T-helper 1 cell treated with Interleukin-12 subunit alpha and Interleukin-12 subunit beta and Interleukin-4 antibody, amounts not matched to agents 30 μg/mL and 1 μg/mL, for 36 hours (primary cell): ENCODE measurements at regions not wholly inside any gene's neighbourhood (a gene's known extent, or its start where the extent isn't known, plus 50 kb on each side); places are given as distances from the start of the nearest gene placed in this dataset.
"Not testable (repeated sequence)": the region's sequence is repeated elsewhere in the genome, so short reads cannot be mapped to it uniquely, and the experiment has no call there.

Experiments
- H3K27ac Mint-ChIP-seq: one replicate; pipeline ENCODE4 v1.8.0; 2021; ENCODE audit warnings: mild to moderate bottlenecking, mixed read lengths
- H3K27me3 Mint-ChIP-seq: one replicate; pipeline ENCODE4 v1.8.0; 2021; ENCODE audit warnings: low read depth, mixed read lengths
- H3K36me3 Mint-ChIP-seq: one replicate; pipeline ENCODE4 v1.8.0; 2021; ENCODE audit warnings: low read depth, mixed read lengths
- H3K4me1 Mint-ChIP-seq: one replicate; pipeline ENCODE4 v1.8.0; 2021; ENCODE audit warnings: low read depth, mixed read lengths
- H3K4me3 Mint-ChIP-seq: one replicate; pipeline ENCODE4 v1.8.0; 2021; ENCODE audit warnings: mild to moderate bottlenecking, moderate library complexity, mixed read lengths
- H3K9me3 Mint-ChIP-seq: one replicate; pipeline ENCODE4 v1.8.0; 2021; ENCODE audit warnings: mixed read lengths

DNA sequence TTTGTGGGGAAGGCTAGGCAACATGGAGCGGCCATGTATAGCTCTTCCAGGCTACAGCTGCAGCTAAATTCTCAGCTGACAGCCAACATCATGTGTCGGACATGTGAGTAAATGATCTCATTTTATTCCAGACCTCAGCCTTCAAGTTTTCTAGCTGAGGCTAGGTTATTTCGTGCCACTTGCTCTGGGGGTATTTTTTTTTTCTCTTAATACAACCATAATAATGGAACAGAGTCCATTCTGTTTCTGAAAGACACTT is 573.5 kb downstream of the CD109 start:
- no peaks in the 10 kb centered on the region for H3K27me3 Mint-ChIP-seq
- no peak overlapping the region for H3K4me3 Mint-ChIP-seq
- no peaks in the 10 kb centered on the region for H3K36me3 Mint-ChIP-seq
- no peaks in the 10 kb centered on the region for H3K9me3 Mint-ChIP-seq
- no peaks in the 10 kb centered on the region for H3K4me1 Mint-ChIP-seq
- no peak overlapping the region for H3K27ac Mint-ChIP-seq

DNA sequence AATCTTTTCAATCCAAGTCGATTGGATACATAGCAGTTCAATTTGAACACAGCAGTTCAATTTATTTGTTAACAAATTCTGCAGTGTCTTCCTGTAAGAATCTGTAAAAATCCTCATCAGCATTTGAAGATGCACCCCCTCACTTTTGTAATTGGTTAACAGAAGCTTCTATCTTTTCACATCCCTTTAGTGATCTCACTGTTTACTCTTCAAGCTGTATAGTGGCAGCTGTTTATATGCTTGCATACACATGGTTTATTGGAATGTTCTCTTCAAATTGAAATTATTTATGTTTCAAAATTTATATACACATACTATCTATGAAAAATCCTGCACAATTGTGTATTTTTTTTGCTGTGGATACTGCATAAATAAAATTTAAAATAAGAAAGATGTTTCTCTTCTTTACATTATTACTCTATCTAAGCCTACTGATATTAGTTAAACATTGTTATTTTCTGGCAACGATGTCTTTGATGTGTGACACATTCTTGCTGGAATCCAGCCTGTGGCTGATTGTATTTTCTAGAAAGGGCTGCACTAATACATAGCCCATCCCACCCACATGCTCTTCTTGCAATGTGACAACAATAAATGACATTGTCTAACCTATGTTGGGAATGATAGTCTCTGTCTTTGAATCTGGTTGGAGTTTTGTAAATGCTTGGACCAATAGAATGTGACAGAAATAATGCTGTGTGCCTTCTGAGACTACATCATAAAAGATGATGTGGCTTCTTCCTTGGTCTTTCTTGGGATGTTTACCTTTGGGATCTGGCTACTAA is 573.0 kb downstream of the CD109 start:
- Mint-ChIP-seq H3K9me3 (no peaks in the 10 kb centered on the region), H3K27me3 (no peaks in the 10 kb centered on the region), H3K4me1 (no peaks in the 10 kb centered on the region), H3K36me3 (no peaks in the 10 kb centered on the region), H3K27ac (no peak overlapping the region), H3K4me3 (no peak overlapping the region)

DNA sequence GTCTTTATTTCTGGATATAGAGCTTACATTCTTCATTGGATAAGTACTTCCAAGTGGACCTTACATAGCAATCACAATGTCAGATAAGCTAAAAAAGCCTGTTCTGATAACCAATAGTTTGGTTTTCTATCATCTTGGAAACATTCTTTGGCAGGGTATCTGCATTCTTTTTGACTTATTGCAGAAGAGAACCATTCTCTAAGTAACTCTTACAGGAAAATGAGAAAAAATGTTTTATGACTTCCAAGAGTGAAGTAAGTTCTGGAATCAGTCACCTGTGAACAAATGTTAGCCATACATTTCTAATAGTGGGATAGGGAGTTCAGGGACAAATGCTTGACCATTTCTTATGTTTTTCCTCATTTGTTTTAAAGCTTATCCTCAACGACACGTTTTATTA is 564.0 kb downstream of the CD109 start:
- Mint-ChIP-seq H3K27me3 (no peaks in the 10 kb centered on the region), H3K27ac (no peak overlapping the region), H3K4me1 (no peaks in the 10 kb centered on the region), H3K36me3 (no peaks in the 10 kb centered on the region), H3K9me3 (no peaks in the 10 kb centered on the region), H3K4me3 (no peak overlapping the region)

DNA sequence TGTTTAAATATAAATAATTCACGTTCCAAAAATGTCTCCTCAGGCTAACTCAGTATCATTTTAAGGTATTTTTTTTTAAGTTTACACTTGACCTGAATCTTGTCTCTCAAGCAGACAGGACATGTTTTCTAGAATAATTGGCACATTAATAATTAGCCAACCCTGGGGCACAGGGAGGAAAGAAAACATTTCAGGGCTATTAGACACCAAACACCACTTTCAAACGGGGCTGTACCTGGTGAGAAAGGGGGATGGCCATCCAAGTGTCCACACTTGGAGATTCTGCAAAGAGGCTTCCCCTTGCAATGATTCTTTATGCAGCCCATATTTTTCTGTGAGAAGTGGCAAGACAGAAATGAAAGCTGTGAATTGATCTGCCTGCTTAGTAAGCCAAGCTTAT is 560.8 kb downstream of the CD109 start:
- Mint-ChIP-seq H3K36me3 (no peaks in the 10 kb centered on the region), H3K4me3 (no peak overlapping the region), H3K9me3 (no peaks in the 10 kb centered on the region), H3K27me3 (no peaks in the 10 kb centered on the region), H3K27ac (no peak overlapping the region), H3K4me1 (no peaks in the 10 kb centered on the region)

DNA sequence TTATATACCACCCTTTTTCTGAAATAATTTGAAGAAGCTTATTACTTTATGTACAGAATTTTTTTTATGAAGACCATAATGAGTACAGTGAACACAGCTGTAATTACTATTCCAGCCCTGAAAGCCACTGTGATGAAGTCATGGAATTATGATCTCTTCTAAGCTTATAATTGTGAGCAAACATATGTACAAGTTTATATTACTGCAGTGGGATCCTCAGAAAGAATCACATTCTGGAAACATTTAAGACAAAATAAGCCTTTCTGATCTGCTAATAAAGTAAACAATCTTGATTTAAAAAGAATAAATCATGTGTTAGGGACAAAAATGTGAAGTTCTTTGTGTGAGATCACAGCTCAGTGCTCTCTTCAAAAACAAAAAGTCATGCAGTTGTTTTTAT is 560.4 kb downstream of the CD109 start:
- Mint-ChIP-seq H3K4me3 (no peak overlapping the region), H3K27me3 (no peaks in the 10 kb centered on the region), H3K9me3 (no peaks in the 10 kb centered on the region), H3K4me1 (no peaks in the 10 kb centered on the region), H3K36me3 (no peaks in the 10 kb centered on the region), H3K27ac (no peak overlapping the region)

DNA sequence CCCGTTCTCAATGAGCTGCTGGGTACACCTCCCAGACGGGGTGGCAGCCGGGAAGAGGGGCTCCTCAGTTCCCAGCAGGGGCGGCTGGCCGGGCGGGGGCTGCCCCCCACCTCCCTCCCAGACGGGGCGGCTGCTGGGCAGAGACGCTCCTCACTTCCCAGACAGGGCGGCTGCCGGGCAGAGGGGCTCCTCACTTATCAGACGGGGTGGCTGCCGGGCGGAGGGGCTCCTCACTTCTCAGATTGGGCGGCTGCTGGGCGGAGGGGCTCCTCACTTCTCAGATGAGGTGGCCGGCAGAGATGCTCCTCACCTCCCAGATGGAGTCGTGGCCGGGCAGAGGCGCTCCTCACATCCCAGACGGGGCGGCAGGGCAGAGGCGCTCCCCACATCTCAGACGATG is 559.0 kb downstream of the CD109 start:
- not testable (repeated sequence) for H3K4me3 Mint-ChIP-seq, H3K27me3 Mint-ChIP-seq, H3K27ac Mint-ChIP-seq, H3K36me3 Mint-ChIP-seq, H3K4me1 Mint-ChIP-seq, H3K9me3 Mint-ChIP-seq

DNA sequence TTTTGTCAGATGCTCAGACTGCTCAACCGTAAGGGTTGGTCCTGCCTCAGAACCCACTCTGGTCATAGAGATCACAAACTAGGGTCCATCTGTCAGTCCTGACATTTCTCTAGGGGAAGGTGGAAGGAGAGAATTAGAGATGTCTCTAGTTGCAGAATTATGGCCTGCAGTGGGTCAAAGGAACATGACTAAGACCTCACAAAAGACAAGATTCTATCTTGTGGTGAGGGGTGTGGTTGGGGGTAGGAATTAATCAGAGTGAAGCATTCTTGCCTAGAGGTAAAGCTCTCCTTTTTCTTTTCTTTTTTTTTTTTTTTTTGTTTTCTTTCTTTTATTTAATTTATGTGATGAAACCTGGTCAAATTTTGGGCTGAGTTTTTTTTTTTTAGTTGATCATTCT is 558.1 kb downstream of the CD109 start:
- not testable (repeated sequence) for H3K4me1 Mint-ChIP-seq, H3K27ac Mint-ChIP-seq, H3K9me3 Mint-ChIP-seq, H3K4me3 Mint-ChIP-seq, H3K36me3 Mint-ChIP-seq, H3K27me3 Mint-ChIP-seq

DNA sequence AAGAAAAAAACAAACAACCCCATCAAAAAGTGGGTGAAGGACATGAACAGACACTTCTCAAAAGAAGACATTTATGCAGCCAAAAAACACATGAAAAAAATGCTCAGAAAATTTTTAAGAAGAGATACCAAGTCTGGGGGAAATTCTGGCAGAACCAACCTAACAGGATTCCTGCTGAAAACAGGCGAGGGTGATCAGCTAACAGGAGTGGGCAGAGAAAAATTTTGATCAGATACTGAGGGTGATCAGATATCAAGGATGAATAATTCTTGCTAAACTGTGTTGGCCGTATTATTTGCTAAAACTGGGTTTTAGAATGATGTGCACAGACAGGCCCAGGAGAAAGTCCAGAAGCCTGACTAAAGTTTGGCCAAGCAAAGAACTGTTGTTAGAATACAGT is 557.3 kb downstream of the CD109 start:
- Mint-ChIP-seq H3K27me3 (no peaks in the 10 kb centered on the region), H3K27ac (no peak overlapping the region), H3K4me3 (no peak overlapping the region), H3K36me3 (no peaks in the 10 kb centered on the region), H3K4me1 (no peaks in the 10 kb centered on the region), H3K9me3 (peaks cover 5% of the 10 kb centered on the region)

DNA sequence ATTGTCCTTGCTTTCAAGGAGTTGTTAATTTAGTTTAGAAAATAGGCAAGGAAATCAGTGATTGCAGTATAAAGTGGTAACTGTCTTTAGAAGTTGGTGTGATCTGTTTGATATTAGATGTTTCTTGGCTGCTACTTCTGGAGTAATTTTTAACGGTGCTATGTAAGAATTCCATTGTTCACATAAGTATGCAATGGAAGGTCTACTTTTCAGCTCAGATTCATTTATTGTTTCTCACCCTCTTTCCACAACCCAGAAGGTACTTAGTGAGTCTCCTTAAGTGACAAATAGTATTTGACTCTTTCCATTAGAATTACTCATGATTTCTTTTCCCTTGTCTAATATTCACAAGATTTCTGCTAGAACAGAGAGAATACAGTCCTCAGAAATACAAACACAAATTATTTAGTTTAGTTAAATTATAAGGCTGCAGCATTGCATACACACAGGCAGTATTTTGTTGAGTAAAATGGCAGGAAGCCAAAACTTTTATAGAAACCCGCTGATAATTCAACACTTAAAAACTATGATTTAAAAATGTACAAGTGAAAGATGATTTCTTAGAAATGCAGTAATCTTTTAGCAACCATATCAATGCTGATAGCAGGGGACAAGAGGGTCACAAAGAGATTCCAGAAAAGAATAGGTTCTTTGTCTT is 554.3 kb downstream of the CD109 start:
- Mint-ChIP-seq H3K27ac (no peak overlapping the region), H3K4me1 (no peaks in the 10 kb centered on the region), H3K4me3 (no peak overlapping the region), H3K36me3 (no peaks in the 10 kb centered on the region), H3K27me3 (no peaks in the 10 kb centered on the region), H3K9me3 (peaks cover 5% of the 10 kb centered on the region)

DNA sequence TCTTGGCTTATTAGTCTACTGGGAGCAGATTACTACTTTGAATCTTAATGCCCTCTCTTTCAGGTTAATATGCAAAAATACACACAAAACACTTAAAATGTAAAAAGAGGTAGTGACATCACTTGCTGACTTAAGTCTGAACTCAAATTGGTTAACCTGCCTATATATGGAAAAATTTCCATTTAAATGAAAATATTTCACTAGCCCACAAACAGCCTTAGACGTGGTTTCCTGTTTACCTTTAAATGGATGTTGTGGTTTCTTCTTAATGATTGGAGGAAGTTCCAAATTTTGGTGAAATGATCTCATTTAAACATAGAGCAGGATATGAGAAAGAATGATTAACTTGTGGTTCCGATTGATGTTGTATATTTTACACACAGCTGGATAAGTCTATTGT is 553.7 kb downstream of the CD109 start:
- Mint-ChIP-seq H3K4me1 (no peaks in the 10 kb centered on the region), H3K4me3 (no peak overlapping the region), H3K27ac (no peak overlapping the region), H3K27me3 (no peaks in the 10 kb centered on the region), H3K9me3 (peaks cover 8% of the 10 kb centered on the region), H3K36me3 (no peaks in the 10 kb centered on the region)

DNA sequence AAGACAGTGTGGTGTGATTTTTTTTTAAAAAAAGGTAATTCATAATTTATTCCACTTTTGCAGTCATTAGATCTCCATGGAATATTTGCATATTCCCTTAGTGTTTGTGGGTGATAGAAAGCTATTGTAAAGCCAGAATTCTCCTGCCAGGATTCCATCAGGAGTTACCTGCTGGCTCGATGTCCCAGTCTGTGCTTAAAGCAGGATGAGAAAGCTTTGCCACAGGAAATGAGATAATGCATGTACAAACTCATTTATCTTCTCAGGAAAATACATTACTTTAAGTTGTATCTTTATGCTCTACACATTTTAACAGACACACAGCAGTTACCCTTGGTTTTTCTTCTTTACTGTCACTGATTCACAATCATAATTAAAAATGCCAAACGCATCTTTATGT is 553.0 kb downstream of the CD109 start:
- Mint-ChIP-seq H3K36me3 (no peaks in the 10 kb centered on the region), H3K27me3 (no peaks in the 10 kb centered on the region), H3K9me3 (peaks cover 12% of the 10 kb centered on the region), H3K4me3 (no peak overlapping the region), H3K4me1 (no peaks in the 10 kb centered on the region), H3K27ac (no peak overlapping the region)

DNA sequence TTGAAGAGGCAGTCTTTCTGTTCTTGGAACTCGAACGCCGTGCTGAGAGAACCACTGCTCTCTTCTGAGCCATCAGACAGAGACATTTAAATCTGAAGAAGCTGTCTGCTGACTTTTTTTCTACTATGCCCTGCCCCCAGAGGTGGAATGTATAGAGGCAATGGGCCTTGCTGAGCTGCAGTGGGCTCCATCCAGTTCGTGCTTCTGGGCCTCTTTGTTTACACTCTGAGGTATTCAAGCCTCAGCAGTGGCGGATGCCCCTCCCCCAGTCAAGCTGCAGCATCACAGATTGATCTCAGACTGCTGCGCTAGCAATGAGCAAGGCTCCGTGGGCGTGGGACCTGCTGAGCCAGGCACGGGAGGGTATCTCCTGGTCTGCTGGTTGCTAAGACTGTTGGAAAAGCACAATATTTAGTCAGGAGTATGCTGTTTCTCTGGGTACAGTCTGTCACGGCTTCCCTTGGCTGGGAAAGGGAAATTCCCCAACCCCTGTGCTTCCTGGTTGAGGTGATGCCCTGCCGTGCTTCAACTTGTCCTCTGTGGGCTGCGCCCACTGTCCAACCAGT is 526.8 kb downstream of the CD109 start:
- Mint-ChIP-seq H3K9me3 (no peaks in the 10 kb centered on the region), H3K27me3 (no peaks in the 10 kb centered on the region), H3K4me3 (no peak overlapping the region), H3K27ac (no peak overlapping the region), H3K36me3 (no peaks in the 10 kb centered on the region), H3K4me1 (no peaks in the 10 kb centered on the region)

DNA sequence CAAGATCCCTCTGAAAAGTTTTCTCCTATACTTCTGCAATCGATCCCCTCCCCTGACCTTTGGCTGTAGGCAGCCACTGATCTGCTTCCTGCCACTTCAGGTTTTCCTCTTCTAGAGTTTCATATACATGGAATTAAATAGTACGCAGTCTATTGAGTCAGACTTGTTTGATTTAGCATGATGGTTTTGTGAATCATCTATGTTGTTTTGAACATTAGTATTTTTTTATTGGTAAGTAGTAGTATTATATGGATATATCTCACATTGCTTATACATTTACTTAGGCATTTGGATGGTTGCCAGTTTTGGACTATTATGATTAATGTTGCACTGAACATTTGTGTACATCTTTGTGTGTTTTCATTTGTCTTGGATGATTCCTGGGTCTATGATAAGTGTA is 518.0 kb downstream of the CD109 start:
- H3K27ac Mint-ChIP-seq = no peak overlapping the region
- H3K9me3 Mint-ChIP-seq = peaks cover 5% of the 10 kb centered on the region
- H3K36me3 Mint-ChIP-seq = no peaks in the 10 kb centered on the region
- no peaks in the 10 kb centered on the region for H3K27me3 Mint-ChIP-seq
- no peak overlapping the region for H3K4me3 Mint-ChIP-seq
- no peaks in the 10 kb centered on the region for H3K4me1 Mint-ChIP-seq

DNA sequence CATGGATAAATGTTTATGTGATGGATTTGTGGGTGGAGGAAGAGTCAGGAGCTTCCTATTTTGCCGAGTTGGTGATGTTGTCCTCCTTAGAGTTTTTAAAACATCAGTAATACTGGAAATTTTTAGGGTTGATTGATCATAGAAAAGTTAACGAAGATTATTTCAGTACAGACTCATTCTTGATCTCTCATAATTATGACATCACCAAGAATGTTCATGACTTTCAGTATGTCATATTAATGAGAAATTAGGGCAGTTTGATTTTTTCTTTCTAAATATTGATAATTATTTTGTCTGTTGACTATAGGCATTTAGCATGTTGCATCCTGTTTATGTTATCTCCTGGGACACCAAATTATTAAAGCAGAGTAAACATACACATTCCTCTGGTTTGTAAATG is 512.2 kb downstream of the CD109 start:
- Mint-ChIP-seq H3K36me3 (no peaks in the 10 kb centered on the region), H3K4me1 (no peaks in the 10 kb centered on the region), H3K9me3 (peaks cover 6% of the 10 kb centered on the region), H3K27me3 (no peaks in the 10 kb centered on the region), H3K4me3 (no peak overlapping the region), H3K27ac (no peak overlapping the region)

DNA sequence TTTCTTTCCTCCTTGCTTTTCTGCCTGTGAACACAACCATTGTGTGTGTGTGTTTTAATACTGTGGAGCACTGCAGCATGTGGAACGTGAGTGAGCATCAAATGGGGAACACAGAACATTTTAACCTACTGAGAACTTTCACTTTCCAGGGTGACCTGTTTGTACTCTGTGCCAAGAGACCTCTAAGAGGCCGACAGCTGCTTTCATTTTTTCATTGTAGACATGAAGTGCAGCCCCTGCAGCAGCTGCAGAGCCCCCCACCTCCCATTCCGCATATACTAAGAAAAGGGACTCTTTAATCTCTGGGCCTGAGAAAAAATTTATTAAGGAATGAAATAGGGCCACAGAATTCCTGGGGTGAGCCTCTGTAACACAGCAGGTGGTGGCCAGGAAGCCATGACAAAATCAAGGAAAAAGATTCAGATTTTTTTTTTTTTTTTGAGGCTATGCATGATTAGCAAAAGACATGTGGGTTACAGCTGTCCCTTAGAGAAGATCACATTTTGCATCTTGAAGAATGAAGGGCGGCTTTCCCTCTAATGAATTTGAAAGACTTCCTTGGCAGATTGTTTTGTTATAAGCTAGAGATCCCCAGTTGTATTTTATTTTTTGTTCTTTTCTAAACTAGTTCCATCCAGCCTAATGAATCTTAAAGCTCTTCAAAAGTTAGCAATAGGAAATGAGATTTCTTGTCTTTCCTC is 503.4 kb downstream of the CD109 start:
- H3K27me3 Mint-ChIP-seq = no peaks in the 10 kb centered on the region
- no peak overlapping the region for H3K27ac Mint-ChIP-seq
- no peaks in the 10 kb centered on the region for H3K36me3 Mint-ChIP-seq
- H3K4me3 Mint-ChIP-seq = no peak overlapping the region
- H3K9me3 Mint-ChIP-seq = no peaks in the 10 kb centered on the region
- no peaks in the 10 kb centered on the region for H3K4me1 Mint-ChIP-seq
